Hepatocyte (in vitro differentiated cells): ENCODE measurements at regions not wholly inside any gene's neighbourhood (a gene's known extent, or its start where the extent isn't known, plus 50 kb on each side); places are given as distances from the start of the nearest gene placed in this dataset.
"Not testable (repeated sequence)": the region's sequence is repeated elsewhere in the genome, so short reads cannot be mapped to it uniquely, and the experiment has no call there.

ENCODE experiments used
- DNase-seq: peaks from one replicate; pipeline ENCODE4 v3.0.0-alpha.2; 2016; ENCODE audit warnings: low spot score
- H2AFZ ChIP-seq: fragments of 200-600 bp; sonication (generic); 2 replicates; pipeline ENCODE4 v1.6.0; 2016; ENCODE audit warnings: antibody characterized with exemption, mild to moderate bottlenecking
- H3K27ac ChIP-seq: fragments of 200-600 bp; sonication (generic); 2 replicates; pipeline ENCODE4 v1.5.1; 2016; ENCODE audit warnings: mild to moderate bottlenecking
- H3K27me3 ChIP-seq: fragments of 200-600 bp; sonication (generic); 2 replicates; pipeline ENCODE4 v1.6.1; 2016
- H3K36me3 ChIP-seq: fragments of 200-600 bp; sonication (generic); replicated peaks from 2 replicates; pipeline ENCODE4 v1.5.1; 2016; ENCODE audit warnings: low read depth; ENCODE audit not compliant: insufficient read depth
- H3K4me1 ChIP-seq: fragments of 200-600 bp; sonication (generic); 2 replicates; pipeline ENCODE4 v1.5.1; 2016; ENCODE audit warnings: mild to moderate bottlenecking, moderate library complexity; ENCODE audit not compliant: insufficient read depth
- H3K4me2 ChIP-seq: fragments of 200-600 bp; sonication (generic); 2 replicates; pipeline ENCODE4 v1.6.0; 2016
- H3K4me3 ChIP-seq: fragments of 200-600 bp; sonication (generic); 2 replicates; pipeline ENCODE4 v1.5.1; 2016; ENCODE audit warnings: mild to moderate bottlenecking
- H3K79me2 ChIP-seq: fragments of 200-600 bp; sonication (generic); 2 replicates; pipeline ENCODE4 v1.6.0; 2017; ENCODE audit warnings: mild to moderate bottlenecking
- H3K9me2 ChIP-seq: fragments of 200-600 bp; sonication (generic); replicated peaks from 2 replicates; pipeline ENCODE4 v1.6.0; 2017; ENCODE audit warnings: mild to moderate bottlenecking; ENCODE audit not compliant: insufficient read depth
- H3K9me3 ChIP-seq: fragments of 200-600 bp; sonication (generic); 2 replicates; pipeline ENCODE4 v1.5.1; 2016; ENCODE audit warnings: low read depth, mild to moderate bottlenecking
- H4K20me1 ChIP-seq: fragments of 200-600 bp; sonication (generic); 2 replicates; pipeline ENCODE4 v1.6.0; 2016; ENCODE audit warnings: mild to moderate bottlenecking; ENCODE audit not compliant: insufficient read depth, poor library complexity, severe bottlenecking
- EZH2 ChIP-seq: fragments of 200-600 bp; sonication (generic); IDR thresholded peaks from 2 replicates; pipeline ENCODE4 v1.6.1; 2016; ENCODE audit warnings: antibody characterized with exemption, mild to moderate bottlenecking, borderline replicate concordance
- EZH2phosphoT487 ChIP-seq: fragments of 200-600 bp; sonication (generic); IDR thresholded peaks from one replicate; pipeline ENCODE4 v1.6.1; 2018; ENCODE audit warnings: antibody characterized with exemption, mild to moderate bottlenecking, low read depth, moderate library complexity; ENCODE audit not compliant: unreplicated experiment, severe bottlenecking
- WGBS: methylation state at CpG from one replicate; pipeline ENCODE4 v1.1.6; 2016; ENCODE audit warnings: low lambda C conversion rate; ENCODE audit errors: missing lambda C conversion rate; 5-methylcytosine and 5-hydroxymethylcytosine counted together
- TF ChIP-seq, protein P1 (sequence below): fragments of 200-600 bp; sonication (generic); IDR thresholded peaks from 2 replicates; pipeline ENCODE4 v1.5.1; 2016; ENCODE audit warnings: antibody characterized with exemption, mild to moderate bottlenecking; ENCODE audit not compliant: poor library complexity

GRCh38 chr12:41652981-41653380, 464.9 kb downstream of the PDZRN4 start:
- no peak overlapping the region for H3K4me2 ChIP-seq

DNA sequence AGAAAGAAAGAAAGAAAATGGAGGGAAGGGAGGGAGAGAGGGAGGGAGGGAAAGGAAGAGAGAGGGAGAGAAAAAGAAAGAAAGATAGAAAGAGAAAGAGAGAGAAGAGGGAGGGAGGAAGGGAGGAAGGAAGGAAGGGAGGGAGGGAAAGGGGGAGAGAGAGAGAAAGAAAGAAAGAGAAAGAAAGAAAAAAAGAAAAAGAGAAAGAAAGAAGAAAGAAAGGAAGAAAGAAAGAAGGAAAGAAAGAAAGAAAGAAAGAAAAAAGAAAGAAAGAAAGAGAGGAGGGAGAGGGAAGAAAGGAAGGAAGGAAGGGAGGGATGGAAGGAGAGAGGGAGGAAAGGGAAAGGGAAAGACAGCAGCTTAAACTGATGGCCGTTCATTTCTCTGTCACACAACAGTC, 457.5 kb downstream of the PDZRN4 start:
- Histone ChIP-seq H3K36me3 (no peaks in the 10 kb centered on the region), H3K4me1 (no peaks in the 10 kb centered on the region), H3K27ac (no peak overlapping the region), H3K79me2 (no peaks in the 10 kb centered on the region), H3K27me3 (no peaks in the 10 kb centered on the region), H3K9me3 (no peaks in the 10 kb centered on the region), H3K4me2 (no peak overlapping the region), H3K4me3 (no peak overlapping the region), H3K9me2 (no peaks in the 10 kb centered on the region), H2AFZ (no peak overlapping the region), H4K20me1 (no peaks in the 10 kb centered on the region)
- DNase-seq, result no peak
- 100% methylated on average over 1 of the region's 1 CpG for WGBS
- no peak for TF ChIP-seq EZH2phosphoT487
- no peak for TF ChIP-seq EZH2
- TF ChIP-seq, protein P1, sequence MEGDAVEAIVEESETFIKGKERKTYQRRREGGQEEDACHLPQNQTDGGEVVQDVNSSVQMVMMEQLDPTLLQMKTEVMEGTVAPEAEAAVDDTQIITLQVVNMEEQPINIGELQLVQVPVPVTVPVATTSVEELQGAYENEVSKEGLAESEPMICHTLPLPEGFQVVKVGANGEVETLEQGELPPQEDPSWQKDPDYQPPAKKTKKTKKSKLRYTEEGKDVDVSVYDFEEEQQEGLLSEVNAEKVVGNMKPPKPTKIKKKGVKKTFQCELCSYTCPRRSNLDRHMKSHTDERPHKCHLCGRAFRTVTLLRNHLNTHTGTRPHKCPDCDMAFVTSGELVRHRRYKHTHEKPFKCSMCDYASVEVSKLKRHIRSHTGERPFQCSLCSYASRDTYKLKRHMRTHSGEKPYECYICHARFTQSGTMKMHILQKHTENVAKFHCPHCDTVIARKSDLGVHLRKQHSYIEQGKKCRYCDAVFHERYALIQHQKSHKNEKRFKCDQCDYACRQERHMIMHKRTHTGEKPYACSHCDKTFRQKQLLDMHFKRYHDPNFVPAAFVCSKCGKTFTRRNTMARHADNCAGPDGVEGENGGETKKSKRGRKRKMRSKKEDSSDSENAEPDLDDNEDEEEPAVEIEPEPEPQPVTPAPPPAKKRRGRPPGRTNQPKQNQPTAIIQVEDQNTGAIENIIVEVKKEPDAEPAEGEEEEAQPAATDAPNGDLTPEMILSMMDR, result no peak

More at GRCh38 chr12:41652981-41653380, 464.9 kb downstream of the PDZRN4 start:
- no peaks in the 10 kb centered on the region for H3K79me2 ChIP-seq
- H2AFZ ChIP-seq, result no peak overlapping the region
- WGBS, result 94% methylated on average over 8 of the region's 8 CpGs
- no peaks in the 10 kb centered on the region for H3K9me3 ChIP-seq
- H3K9me2 ChIP-seq, result no peaks in the 10 kb centered on the region
- no peak overlapping the region for H3K4me3 ChIP-seq
- H3K4me1 ChIP-seq, result no peaks in the 10 kb centered on the region
- H3K27ac ChIP-seq, result no peak overlapping the region
- H4K20me1 ChIP-seq, result no peaks in the 10 kb centered on the region
- DNase-seq, result no peak
- H3K27me3 ChIP-seq, result no peaks in the 10 kb centered on the region
- H3K36me3 ChIP-seq, result no peaks in the 10 kb centered on the region
- TF ChIP-seq, protein P1, result no peak
- TF ChIP-seq EZH2phosphoT487, result no peak
- no peak for TF ChIP-seq EZH2

DNA sequence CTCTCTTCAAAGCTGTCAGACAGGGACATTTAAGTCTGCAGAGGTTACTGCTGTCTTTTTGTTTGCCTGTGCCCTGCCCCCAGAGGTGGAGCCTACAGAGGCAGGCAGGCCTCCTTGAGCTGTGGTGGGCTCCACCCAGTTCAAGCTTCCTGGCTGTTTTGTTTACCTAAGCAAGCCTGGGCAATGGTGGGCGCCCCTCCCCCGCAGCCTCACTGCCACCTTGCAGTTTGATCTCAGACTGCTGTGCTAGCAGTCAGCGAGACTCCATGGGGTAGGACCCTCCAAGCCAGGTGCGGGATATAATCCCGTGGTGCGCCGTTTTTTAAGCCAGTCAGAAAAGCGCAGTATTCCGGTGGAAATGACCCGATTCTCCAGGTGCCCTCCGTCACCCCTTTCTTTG, 454.7 kb downstream of the PDZRN4 start:
- H2AFZ ChIP-seq, DNase-seq, H3K4me2 ChIP-seq, H3K9me3 ChIP-seq, H3K9me2 ChIP-seq, H3K27ac ChIP-seq, H3K36me3 ChIP-seq, H3K4me3 ChIP-seq, H4K20me1 ChIP-seq, H3K4me1 ChIP-seq, H3K79me2 ChIP-seq, H3K27me3 ChIP-seq: not testable (repeated sequence)
- WGBS, result 92% methylated on average over 10 of the region's 11 CpGs

DNA sequence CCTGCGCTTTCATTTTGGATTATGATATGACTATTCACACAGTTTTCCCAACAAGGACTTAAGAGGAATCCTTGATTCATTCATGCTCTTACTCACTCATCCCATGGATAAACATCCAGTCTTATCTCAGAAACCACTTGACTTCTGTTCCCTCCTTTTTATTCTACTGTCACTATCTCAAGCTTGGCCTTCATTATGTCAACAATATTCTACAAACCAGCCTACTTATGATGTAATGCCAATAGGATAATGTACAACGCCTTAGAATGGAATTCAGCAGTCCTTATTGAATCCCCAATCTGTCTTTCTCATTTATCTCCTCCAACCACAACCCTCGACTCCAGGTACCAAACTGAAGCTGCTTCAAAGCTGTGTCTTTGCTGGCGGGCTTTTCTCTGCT, 448.5 kb downstream of the PDZRN4 start:
- H3K27me3 ChIP-seq, result no peaks in the 10 kb centered on the region
- H3K4me3 ChIP-seq, result no peak overlapping the region
- no peak for DNase-seq
- no peak overlapping the region for H2AFZ ChIP-seq
- H3K9me3 ChIP-seq, result no peaks in the 10 kb centered on the region
- H4K20me1 ChIP-seq, result no peaks in the 10 kb centered on the region
- H3K9me2 ChIP-seq, result no peaks in the 10 kb centered on the region
- H3K79me2 ChIP-seq, result no peaks in the 10 kb centered on the region
- H3K4me1 ChIP-seq, result peaks cover 6% of the 10 kb centered on the region
- H3K36me3 ChIP-seq, result no peaks in the 10 kb centered on the region
- TF ChIP-seq EZH2phosphoT487, result no peak
- TF ChIP-seq EZH2, result no peak
- TF ChIP-seq, protein P1, result no peak
- WGBS, result 85% methylated on average over 4 of the region's 4 CpGs
- H3K4me2 ChIP-seq, result no peak overlapping the region
- no peak overlapping the region for H3K27ac ChIP-seq
